ENCODE measurements at regions not wholly inside any gene's neighbourhood (a gene's known extent, or its start where the extent isn't known, plus 50 kb on each side); places are given as distances from the start of the nearest gene placed in this dataset.
"Not testable (repeated sequence)": the region's sequence is repeated elsewhere in the genome, so short reads cannot be mapped to it uniquely, and the experiment has no call there.

DNA sequence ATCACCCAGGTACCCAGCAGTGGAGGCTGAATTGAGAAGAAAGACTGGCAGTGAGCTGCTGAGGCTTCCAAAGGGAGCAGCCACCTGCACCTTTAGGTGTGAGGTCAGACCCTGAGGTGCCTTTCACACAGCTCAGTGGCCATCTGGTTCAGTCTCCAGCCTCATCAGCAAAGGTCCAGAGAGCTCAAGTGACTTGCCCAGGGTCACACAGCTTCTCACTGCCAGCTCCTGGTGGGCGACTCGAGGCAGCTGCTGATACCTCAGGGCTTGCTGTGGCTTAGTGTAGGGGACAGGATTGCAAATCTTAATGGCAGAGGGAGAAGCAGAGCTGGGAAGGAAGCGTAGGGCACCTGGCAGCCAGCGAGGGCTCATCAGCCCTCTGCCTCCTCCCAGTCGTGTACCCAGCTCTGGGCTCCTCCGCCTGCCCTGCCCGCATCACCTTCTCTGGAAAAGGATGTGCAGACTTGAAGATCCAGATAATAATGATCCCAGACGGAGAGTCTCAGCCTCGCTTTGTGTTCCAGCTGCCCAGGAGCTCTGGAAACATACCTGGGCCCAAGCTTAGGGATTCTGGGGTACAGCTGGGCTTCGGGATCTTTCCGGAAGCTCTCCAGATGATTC lies 165.3 kb upstream of the GSE1 start:
- no peak for DNase-seq

DNA sequence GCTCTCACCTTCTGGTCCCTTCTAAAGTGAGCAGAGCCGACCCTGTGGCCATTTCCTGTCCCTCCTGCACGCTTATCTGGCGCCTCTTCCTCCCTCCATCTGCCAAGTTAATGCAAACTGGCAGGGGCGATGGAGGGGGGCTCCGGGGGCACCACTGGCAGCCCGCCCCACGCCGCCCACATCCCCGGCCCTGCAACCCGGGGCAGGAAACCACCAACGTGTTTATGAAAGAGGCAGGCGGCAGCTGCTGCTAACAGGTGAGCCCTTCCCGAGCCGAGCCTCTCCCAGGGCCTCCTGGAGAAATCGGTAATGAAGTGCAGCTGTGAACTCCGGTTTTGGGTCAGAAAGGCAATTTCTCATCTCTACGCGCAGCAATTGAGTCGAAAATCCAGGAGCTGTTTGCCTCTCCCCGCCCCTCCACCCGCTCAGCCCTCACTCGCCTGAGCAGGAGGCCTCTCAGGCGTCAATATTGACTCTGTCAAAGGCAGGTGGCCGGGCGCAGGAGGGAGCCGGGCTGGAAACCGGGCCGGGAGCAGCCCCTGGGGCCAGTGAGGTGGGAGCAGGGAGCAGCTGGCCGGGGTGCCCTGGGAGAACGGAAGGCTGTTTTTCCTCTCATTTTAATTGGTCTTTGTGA lies 164.4 kb upstream of the GSE1 start:
- DNase-seq, result peak; percentile 86

DNA sequence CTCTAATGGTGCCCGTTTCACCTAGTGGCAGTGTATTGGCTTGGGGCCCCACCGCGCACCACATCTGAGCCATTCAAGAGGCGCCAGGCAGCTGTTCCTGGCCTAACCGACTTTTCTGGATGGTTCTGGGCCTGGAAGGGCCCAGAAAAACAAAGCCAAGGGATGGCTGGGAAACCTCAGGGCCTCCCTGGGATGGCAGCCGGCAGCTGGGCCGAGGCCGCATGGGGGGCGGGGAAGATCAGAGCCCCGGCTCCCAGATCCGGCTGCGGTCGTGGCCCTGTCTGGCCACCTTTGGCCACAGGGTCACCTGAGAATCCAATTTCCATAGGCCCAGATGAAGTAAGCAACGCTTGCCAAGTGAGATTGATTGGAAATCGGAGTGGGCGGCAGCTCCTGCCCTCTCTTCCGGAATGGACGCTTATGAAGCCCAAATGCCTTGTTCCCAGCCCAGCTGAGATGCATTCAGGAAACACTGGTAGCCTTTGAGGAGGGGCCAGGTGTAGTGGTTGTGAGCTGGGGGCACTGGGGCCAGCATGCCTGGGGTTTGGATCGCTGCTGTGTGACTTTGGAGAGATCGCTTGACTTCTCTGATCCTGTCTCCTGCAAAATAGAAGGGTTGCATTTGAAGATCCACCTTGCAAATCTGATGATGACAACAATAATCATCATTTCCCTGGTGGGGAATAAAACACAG lies 163.8 kb upstream of the GSE1 start:
- DNase-seq, result no peak

DNA sequence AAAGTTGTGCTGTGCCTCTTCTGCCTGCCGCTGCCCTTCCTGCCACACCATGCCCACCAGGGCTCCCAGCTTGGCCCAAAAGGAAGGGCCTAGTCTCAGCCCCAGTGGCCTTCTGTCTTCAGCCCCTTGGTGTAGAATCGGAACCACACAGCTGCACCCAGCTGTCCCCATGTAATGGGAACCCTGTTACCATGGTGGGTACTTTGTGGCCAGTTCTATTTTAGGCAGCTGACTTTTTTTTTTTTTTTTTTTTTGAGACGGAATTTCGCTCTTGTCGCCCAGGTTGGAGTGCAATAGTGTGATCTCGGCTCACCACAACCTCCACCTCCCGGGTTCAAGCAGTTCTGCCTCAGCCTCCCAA lies 163.3 kb upstream of the GSE1 start:
- DNase-seq, result no peak

DNA sequence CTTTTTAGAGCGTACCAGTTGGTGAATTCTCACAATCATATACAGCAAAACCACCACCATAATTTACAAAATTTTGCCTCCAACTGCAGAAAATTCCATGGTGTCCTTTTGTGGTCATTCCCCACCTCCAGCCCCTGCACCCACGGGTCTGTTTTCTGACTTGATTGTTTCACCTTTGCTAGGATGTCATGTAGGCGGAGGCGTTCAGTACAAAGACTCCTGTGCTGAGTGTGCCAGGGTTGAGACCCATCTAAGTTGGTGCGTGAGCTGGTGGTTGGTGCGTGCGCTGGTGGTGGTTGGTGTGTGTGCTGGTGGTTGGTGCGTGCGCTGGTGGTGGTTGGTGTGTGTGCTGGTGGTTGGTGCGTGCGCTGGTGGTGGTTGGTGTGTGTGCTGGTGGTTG lies 162.0 kb upstream of the GSE1 start:
- DNase-seq, result not testable (repeated sequence)

DNA sequence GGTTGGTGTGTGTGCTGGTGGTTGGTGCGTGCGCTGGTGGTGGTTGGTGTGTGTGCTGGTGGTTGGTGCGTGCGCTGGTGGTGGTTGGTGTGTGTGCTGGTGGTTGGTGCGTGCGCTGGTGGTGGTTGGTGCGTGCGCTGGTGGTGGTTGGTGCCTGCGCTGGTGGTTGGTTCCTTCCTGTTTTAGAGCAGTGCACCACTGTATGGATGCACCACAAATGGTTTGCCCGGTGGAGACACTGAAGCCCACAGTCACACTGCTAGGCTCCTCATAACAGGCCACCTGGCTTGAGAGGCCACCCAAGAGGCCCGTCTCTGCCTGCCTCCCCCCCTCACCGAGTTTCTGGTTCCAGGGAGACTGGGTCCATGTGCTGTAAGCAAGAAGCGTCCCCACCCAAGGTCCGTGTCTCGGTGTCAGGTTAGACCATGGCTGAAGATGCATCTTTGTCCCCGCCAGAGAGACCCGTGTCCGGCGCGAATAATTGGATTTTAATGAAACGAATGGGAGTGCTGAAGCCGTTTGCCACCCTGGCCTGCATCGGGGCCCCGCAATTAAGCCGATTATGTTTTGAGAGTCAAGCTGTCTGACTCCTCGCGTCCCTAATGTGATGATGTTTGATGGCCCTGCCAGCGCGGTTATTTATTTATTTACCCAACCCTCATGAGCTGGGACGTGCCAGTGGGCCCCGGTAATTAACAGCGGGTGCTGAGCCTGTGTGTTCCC lies 161.3 kb upstream of the GSE1 start:
- peak; percentile 46 for DNase-seq

DNA sequence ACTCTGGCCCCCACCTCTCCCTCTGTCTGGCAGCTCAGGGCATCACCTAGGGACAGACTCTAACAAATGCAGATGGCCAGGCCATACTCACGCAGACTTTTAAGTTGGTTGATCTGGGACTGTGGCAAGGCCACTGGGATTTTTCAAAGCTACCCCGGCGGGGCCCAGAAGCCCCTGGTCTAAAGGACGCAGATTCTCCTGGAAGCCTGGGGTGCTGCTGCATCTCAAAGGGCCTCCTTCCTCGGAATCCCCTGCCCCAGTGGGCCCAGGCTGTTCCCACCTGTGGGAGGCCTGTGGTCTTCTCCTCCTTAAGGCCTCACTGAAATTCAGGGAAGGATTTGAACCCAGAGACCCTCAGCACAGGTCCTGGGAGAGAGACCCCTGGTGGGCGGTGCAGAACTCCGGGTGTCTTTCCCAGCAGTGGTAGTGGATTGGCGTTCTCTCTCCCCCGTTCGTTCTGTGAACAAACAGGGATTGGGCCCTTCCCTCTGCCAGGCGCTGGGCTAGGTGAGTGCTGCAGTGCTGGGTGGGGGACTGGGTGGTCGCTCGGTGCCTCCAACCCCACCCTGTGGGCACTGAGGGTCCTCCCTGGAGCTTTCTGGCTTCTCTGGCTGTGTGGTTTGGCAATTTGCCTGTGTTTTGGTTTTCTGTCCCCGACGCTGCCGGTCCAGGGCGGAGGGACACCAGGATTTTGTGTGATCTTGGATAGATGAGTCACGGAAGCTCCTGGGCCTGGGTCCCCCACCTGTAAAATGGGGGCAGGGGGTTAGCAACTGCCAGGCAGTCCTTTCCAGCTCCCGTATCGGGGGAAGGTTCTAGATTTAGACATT lies 160.5 kb upstream of the GSE1 start:
- no peak for DNase-seq

DNA sequence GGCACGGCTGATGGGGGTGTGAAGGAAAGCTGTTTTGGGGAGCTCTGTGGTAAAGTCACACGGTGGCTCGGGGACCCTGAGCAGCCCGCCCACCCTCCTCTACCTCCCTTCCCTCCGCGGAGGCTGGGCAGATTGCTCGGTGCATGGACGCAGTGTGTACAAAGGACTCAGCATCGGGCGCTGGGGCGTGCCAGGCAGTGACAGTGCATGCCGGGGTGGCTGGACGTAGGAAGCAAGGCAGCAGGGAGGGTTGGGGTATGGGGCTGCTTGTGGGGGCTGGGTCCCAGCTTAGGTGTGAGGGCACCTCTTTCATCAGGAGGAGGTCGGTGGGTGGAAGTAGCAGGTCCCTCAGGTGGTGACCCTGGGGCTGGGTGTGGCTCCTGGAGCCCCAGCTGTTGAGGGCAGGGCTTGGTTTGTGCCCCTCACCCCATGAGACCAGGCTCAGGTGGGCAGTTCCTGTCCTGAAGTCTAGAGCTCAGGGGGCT lies 159.9 kb upstream of the GSE1 start:
- no peak for DNase-seq

DNA sequence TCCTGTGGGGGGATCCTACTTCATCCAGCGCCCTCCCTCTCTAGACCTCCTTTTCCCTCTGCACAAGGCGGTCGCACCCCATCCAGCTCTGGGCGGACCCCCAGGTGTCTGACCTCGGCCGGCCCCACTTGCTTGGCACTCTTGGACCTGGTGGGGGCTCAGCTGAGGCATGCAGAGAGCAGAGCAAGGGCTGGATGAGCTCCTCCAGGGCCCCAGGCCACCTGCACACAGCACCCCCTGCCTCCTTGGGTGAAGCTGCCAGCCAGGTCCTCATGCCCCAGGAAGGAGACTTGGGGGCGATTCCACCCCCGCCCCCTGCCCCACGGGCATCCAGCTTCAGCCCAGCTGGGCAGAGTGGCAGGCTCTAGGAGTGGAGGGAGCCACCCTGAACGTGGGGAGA lies 159.4 kb upstream of the GSE1 start:
- no peak for DNase-seq

DNA sequence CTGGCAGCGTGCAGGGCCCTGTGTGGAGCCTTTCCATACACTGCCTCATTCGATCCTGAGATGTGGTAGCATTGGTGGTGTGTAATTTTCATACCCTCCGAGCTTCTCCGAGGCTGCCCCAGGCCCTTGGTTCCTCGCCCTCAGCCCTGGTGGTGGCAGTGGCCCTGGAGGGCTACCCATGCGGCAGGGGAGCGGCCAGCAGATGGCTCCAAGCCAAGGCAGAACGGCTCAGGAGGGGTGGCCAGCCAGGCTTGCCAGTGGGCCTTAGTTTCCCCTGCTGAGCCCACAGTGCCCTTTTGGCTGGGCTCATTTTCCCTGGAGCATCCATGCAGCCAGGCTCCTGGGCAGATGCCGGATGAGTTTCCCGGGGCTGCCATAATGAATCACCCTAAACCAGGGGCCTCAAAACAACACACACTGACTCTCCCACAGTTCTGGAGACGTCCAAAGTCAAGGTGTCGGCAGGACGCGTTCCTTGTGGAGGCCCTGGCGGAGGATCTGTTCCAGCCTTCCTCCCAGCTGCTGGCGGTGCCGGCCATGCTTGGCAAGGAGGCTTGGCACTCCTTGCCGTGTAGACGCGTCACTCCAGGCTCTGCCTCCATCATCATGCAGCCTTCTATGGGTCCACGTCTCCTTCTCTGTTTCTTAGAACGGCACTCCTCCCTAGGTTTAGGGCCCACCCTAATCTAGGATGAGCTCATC lies 158.8 kb upstream of the GSE1 start:
- no peak for DNase-seq

DNA sequence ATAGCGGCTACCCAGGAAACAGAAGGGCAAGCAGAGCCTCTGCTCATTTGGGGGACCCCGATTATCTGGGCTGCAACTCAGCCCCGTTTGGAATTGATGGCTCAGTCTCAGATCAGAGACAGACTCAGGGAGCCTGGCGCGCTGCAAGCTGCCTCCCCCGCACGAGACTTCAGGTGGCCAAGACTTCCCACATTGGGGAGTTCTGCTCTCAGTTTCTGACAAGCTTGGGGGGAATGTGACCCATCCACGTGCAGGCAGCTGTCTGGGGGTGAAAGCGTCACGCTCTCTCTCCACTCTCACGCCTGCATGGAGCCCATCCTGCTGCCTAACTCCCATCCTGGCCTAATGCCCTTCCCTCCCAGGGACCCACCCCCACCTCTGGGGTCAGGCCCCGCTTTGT lies 157.6 kb upstream of the GSE1 start:
- DNase-seq, result no peak

DNA sequence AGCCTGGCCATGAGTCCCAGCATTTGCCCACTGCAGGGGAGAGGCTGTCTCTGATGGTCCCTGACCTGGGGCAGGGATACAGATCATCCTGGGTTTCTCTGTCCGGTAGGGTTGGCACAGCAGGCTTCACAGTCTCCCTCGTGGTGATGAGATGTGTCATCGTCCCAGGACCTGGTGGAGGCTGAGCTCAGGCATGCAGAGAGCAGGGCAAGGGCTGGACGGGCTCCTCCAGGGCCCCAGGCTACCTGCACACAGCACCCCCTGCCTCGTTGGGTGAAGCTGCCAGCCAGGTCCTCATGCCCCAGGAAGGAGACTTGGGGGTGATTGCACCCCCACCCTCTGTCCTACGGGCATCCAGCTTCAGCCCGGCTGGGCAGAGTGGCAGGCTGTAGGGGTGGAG lies 155.8 kb upstream of the GSE1 start:
- DNase-seq, result no peak

DNA sequence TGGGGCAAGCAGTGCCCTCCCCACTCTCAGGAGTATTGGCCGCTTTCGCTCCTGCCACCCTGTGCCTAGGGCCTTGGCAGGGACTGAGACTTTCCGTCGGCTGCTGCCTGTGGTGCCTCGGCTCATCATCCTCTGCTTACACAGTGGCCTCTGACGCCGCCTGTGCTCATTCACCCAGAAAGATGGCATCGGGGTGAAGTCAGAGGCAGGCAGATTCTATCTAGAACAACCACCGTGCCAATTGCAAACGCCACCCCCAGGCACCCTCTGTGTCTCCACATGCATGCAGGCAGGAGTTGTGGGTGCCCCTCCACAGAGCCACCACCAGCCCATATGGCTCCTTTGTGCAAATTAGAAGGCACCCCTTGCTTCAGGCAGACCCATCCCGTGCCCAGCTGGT lies 154.2 kb upstream of the GSE1 start:
- no peak for DNase-seq

DNA sequence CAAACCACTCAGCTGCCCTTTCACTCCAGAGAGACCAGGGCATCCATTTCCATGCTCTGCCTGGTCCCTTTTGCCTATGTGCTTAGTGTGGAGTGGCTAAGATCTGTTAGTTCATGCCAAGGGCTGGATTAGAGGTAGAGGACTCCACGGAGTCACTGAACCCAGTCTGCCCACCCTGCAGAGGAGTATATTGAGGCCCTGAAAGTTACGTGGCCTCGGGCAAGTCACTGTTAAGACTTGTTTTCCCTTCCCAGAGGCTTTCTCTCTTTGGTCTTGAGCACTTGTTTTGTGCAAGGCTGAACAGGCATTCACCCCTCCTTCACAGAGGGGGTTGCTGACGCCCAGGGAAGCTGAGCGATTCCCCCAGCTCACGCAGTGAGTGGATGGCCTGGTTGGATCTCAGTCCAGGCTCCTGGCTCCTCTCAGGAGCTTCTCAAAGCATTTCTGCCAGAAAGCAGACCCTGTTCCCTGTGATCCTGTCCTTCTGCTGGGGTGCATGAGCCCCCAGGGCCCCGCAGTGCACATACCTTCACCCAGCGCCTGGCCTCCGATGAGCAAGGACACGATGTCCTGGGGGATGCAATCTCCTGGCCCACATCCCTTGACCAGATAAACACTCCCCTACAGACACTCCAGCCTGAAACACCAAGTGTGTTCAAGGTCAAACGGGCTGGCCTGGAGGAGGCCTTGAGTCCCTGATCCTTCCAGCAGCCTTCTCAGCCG lies 153.4 kb upstream of the GSE1 start:
- no peak for DNase-seq

DNA sequence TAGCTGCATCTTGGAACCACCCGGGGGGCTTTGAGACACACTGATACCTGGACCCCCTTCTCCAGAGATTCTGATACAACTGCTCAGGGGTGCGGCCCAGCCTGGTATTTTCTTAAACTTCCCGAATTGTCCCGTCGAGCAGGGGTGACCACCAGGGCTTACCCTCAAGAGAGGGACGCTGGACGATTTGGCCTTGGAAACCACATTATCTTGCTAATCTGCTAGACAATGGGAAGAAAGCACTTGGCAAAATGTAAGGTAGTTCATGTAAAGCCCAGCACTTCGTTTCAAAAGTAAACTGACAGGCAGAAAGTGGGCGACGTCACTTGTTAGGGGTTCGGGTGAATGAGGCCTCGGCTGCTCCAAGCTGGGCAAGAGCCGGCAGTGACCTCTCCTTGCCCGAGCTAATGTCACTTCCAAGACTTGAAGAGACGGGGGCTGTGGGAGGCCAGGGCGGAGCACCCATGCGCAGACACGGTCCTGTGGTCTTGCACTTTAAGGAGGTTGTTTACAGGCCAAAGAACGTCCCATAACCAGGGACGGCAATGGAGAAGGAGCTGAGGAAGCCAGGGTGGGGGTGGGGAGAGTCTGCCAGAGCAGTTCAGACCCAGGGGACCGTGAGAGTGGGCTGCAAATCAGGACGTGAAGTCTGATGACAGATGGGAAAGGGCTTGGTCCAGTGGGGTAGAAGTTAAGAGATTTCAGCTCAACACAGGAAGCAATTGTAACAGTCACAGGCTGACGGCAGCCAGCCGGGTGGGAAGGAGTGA lies 152.7 kb upstream of the GSE1 start:
- no peak for DNase-seq

DNA sequence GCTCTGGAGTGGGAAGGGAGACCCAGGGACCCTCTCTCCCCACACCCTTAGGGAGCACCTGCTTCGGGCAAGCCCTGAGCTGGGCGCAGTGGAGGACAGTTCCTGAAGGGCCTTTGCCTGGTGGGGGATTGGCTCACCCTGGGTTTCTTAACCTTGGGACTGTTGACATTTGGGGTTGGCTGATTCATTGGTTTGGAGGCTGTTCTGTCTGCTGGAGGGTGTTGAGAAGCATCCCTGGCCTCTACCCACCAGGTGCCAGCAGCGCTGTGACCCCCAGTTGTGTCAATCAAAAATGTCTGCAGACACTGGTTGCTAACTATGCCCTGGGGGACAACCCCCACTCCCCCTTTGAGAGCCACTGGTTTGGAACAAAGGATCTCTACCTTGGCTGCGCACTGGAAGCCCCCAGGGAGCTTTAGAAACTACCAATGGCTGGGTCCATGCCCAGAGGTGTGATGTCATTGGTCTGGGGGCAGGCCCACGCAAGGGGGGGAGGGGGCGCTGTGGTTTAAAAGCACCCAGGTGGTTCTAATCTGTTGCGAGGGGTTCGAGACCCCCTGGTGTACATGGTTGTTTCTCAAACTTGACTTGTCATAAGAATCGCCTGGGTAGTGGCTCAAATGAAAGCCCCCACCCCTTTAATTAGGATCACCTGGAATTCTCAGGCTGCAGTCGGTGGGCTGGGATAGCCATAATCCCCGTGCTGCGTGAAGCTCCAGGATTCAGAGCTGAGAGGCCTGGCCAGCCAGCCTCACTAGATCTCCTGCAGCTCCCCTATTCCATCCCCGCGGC lies 151.9 kb upstream of the GSE1 start:
- no peak for DNase-seq

DNA sequence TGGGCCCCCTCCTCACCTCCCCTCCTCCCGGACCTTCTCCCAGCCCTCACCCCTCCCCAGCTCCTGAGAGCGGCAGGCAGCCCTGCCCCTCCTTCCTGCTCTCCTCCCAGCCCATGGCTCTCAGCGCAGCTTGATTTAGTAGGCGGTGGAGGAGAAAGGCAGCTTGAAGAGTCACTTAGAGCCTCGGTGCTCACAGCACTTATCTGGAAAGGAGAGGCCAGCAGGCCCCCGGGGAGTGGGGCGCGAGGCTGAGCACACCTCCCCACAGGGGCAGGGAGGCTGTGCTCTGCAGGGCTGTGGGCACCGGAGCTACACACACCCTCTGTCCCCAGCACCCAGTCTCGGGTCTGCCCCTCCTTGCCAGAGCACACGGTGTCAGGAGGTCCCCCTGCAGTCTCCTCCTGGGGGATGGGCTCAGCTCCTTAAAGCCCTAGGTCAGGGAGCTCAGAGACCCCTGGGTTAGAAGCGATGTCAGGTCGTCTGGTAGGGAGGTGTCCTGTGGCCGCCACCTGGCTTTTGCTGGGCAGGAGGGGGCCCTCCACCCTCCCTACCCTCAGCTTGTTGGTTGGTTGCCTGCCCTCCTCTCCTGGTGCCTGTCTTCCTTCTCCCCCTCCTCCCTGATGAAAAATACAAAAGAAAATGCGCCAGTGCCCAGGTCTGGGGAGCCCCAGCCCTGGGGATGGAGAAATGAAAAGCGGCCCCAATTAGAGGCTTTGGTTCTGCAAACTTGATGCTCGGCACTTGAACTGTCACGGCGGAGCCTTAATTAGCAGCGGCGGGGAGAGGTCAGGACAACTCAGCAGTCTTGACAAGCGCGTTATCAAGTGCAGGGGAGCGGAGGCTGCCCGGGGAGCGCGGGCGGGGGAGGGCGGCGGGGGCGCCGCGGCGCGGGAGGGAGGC lies 151.1 kb upstream of the GSE1 start:
- peak; percentile 80 for DNase-seq

DNA sequence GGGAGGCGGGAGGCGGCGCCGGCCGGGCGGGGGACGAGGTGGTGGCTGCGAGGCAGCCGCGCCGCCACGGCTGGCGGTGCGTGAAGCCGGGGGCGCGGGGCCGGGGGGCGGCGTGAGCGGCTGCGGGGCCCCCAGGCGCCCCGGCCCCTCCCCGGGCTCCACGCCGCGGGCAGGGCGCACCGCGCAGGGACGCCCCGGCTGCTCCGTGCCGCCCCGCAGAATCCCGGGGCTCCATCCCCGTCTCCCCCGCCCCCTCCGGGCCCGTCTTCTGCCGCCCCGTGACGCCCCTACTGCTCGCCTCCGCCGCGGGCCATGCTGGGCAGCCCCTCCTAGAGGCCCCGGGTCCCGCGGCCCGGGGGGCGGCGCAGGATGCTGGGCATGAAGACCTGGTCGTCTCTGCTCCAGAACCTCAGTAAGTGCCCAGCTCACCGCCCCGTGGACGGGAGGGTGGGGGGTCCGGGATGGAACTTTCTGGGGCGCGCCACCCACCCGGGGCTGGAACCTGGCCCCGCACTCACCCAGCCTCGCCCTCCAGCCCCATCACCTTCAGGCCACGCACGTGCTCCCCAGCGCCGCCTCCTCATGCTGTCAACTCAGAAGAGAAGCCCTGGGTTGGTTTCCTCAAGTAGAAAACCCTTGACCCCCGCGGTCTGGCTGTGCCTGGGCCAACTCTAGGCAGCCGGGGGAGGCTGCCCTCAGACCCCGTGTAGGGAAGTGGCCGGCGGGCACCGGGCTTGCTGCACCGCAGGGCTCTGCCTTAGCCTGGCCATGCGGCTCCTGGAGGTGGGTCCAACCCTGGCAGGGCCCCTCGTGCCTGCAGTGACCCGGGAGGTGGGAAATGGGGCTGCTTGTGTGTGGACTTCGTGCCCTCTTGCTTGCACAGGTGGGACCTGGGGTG lies 150.2 kb upstream of the GSE1 start:
- DNase-seq, result no peak

Measured in NCI-H510A treated with DMSO at 0.1 percent for 48 hours (cell line).